Nephron progenitor cell (in vitro differentiated cells): ENCODE measurements at regions not wholly inside any gene's neighbourhood (a gene's known extent, or its start where the extent isn't known, plus 50 kb on each side); places are given as distances from the start of the nearest gene placed in this dataset.
A peak's percentile ranks its signal among the peaks of the same experiment; 100 is the strongest.

Experiments
- DNase-seq: peaks from one replicate; pipeline ENCODE4 v3.0.0; 2021
- H3K27ac Mint-ChIP-seq: 2 replicates; pipeline ENCODE4 v1.8.0; 2021; ENCODE audit warnings: mild to moderate bottlenecking, moderate library complexity, mixed read lengths
- H3K27me3 Mint-ChIP-seq: 2 replicates; pipeline ENCODE4 v1.8.0; 2021; ENCODE audit warnings: mild to moderate bottlenecking, low read depth, mixed read lengths; ENCODE audit not compliant: poor library complexity
- H3K36me3 Mint-ChIP-seq: 2 replicates; pipeline ENCODE4 v1.8.0; 2021; ENCODE audit warnings: low read depth, mixed read lengths
- H3K4me1 Mint-ChIP-seq: 2 replicates; pipeline ENCODE4 v1.8.0; 2021; ENCODE audit warnings: mixed read lengths
- H3K4me3 Mint-ChIP-seq: 2 replicates; pipeline ENCODE4 v1.8.0; 2021; ENCODE audit warnings: mild to moderate bottlenecking, moderate library complexity, mixed read lengths
- H3K9me3 Mint-ChIP-seq: 2 replicates; pipeline ENCODE4 v1.8.0; 2021; ENCODE audit warnings: mild to moderate bottlenecking, moderate library complexity, mixed read lengths
- TF ChIP-seq, protein P1 (sequence below): fragments of 200-600 bp; sonication (generic); IDR thresholded peaks from 2 replicates; pipeline ENCODE4 v1.5.0; 2021; ENCODE audit warnings: antibody characterized with exemption

DNA sequence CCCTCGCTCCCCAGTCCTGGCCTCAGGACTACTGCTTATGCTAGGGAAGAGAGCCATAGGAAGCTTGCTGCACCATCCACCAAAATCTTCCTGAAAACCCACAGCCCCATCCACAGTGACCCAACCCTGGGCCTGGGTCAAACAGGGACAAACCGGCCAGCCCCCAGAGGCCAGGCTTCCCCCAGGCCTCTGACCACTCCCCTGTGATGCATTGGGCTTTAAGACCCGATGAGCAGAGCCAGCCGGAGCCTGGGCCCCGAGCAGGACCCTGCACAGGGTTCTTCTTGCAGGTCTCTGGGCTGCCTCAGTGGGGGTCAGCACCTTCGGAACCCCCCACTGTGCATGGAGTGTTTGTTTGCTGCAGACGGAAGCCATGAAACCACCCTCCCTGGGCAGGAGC is 583.7 kb downstream of the BRD1 start:
- no peak overlapping the region for H3K27ac Mint-ChIP-seq
- TF ChIP-seq, protein P1, sequence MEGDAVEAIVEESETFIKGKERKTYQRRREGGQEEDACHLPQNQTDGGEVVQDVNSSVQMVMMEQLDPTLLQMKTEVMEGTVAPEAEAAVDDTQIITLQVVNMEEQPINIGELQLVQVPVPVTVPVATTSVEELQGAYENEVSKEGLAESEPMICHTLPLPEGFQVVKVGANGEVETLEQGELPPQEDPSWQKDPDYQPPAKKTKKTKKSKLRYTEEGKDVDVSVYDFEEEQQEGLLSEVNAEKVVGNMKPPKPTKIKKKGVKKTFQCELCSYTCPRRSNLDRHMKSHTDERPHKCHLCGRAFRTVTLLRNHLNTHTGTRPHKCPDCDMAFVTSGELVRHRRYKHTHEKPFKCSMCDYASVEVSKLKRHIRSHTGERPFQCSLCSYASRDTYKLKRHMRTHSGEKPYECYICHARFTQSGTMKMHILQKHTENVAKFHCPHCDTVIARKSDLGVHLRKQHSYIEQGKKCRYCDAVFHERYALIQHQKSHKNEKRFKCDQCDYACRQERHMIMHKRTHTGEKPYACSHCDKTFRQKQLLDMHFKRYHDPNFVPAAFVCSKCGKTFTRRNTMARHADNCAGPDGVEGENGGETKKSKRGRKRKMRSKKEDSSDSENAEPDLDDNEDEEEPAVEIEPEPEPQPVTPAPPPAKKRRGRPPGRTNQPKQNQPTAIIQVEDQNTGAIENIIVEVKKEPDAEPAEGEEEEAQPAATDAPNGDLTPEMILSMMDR: no peak
- peaks cover 6% of the 10 kb centered on the region for H3K9me3 Mint-ChIP-seq
- no peaks in the 10 kb centered on the region for H3K36me3 Mint-ChIP-seq
- H3K27me3 Mint-ChIP-seq: peaks cover 16% of the 10 kb centered on the region
- no peak for DNase-seq
- no peak overlapping the region for H3K4me3 Mint-ChIP-seq
- no peaks in the 10 kb centered on the region for H3K4me1 Mint-ChIP-seq

DNA sequence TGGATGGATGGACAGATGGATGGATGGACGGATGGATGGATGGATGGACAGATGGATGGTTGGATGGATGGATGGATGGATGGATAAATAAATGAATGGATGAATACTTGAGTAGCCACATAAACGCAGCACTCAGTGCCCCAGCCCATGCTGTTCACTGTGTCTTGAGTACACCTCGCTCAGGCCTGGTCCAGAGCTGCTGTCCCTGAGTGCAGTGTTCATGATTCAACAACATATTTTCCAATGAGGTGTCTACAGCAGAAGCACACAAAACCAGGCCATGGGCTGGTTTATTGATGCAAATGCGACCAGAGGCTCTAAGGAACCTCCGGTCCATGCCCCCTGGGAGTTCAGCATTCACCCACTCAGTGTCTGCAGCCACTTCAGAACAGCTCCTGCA is 584.3 kb downstream of the BRD1 start:
- TF ChIP-seq, protein P1: no peak
- Mint-ChIP-seq H3K27me3 (peaks cover 16% of the 10 kb centered on the region), H3K27ac (no peak overlapping the region), H3K9me3 (peaks cover 6% of the 10 kb centered on the region), H3K4me1 (no peaks in the 10 kb centered on the region), H3K4me3 (no peak overlapping the region), H3K36me3 (no peaks in the 10 kb centered on the region)
- no peak for DNase-seq

DNA sequence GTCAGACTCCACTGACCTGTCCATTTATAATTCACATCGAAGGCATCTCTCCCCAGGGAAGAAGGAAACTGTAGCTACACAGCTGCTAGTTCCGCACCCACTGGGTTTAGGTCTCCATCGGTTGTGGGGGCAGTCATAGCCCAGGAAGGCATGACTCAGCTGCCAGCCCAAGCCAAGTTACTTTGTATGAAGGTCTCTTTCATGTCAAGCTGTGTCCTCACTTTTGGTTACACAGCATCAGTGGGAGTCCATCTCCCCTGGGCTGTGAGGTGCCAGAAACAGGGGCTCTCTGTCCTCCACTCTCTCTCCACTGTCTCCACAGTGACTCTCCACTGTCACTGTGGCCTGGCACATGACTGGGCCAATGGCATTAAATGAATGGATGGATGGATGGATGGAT is 585.2 kb downstream of the BRD1 start:
- no peak overlapping the region for H3K27ac Mint-ChIP-seq
- H3K27me3 Mint-ChIP-seq: peaks cover 16% of the 10 kb centered on the region
- peaks cover 6% of the 10 kb centered on the region for H3K9me3 Mint-ChIP-seq
- DNase-seq: no peak
- TF ChIP-seq, protein P1: no peak
- no peaks in the 10 kb centered on the region for H3K36me3 Mint-ChIP-seq
- H3K4me1 Mint-ChIP-seq: no peaks in the 10 kb centered on the region
- no peak overlapping the region for H3K4me3 Mint-ChIP-seq

DNA sequence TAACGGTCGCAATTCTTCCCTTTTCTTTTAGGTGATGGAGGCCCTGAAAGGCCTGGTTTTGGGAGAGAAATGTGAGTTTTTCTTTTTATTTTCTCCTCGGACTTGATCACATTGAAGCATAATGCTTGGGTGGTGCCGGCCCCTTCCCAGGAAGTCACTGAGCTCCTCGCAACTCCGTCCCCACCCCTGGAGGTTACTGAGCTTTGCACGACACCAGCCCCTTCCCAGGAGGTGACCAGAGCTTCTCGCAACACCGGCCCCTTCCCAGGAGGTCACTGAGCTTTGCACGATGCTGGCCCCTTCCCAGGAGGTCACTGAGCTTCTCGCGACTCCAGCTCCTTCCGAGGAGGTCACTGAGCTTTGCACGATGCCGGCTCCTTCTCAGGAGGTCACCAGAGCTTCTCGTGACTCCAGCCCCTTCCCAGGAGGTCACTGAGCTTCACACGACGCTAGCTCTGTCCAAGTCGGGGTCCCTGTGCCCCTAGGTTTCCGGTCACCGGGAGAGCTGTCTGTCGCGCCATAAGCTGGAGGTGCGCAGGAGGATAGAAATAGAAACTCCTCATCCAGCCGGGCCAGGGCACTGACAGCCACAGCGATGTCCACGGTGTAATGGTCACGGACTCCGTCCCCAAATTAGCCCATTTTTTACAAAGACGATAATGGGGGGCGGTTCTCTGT is 586.4 kb downstream of the BRD1 start:
- H3K27me3 Mint-ChIP-seq: peaks cover 16% of the 10 kb centered on the region
- no peak for DNase-seq
- peak overlapping the region; percentile 14 for H3K27ac Mint-ChIP-seq
- peaks cover 6% of the 10 kb centered on the region for H3K9me3 Mint-ChIP-seq
- TF ChIP-seq, protein P1: no peak
- H3K36me3 Mint-ChIP-seq: no peaks in the 10 kb centered on the region
- no peaks in the 10 kb centered on the region for H3K4me1 Mint-ChIP-seq
- no peak overlapping the region for H3K4me3 Mint-ChIP-seq

DNA sequence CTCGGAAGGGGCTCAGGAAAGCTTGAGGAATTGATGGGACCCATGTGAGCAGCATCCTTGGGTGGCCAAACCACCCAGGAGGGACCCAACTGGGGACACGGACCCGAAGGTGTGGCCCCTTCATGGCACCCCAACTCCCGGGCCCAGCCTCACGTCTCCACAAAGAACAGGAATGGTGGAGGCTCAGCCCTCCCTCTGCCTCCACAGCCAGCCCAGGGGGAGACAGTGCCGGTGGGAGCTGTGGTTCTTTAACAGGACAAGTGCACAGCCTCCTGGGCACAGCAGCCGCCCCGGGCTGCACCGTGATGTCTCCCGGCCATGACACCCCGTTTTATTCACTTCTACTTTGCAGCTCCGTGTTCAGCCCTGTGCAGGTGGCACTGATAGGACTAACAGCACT is 587.2 kb downstream of the BRD1 start:
- no peak for DNase-seq
- H3K27ac Mint-ChIP-seq: no peak overlapping the region
- H3K4me1 Mint-ChIP-seq: no peaks in the 10 kb centered on the region
- H3K4me3 Mint-ChIP-seq: no peak overlapping the region
- peaks cover 6% of the 10 kb centered on the region for H3K9me3 Mint-ChIP-seq
- H3K36me3 Mint-ChIP-seq: no peaks in the 10 kb centered on the region
- peaks cover 18% of the 10 kb centered on the region for H3K27me3 Mint-ChIP-seq
- TF ChIP-seq, protein P1: no peak

DNA sequence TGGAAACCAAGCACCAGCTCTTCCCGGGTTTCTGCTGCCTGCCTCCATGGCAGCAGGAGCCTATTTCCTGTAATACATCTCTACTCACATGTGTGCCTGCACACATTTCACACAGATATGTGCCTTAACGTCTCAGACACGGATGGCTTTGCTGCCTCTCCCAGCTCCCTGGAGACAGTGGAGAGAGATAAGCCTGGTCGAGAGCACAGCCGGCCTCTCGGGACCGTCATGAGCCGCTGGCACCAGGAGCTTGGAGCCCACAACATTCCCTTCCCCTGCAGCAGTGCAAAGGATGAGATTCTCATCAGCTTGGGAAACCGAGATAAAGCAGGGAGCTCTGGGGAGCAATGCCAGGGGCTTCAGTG is 587.7 kb downstream of the BRD1 start:
- peaks cover 17% of the 10 kb centered on the region for H3K27me3 Mint-ChIP-seq
- H3K4me1 Mint-ChIP-seq: no peaks in the 10 kb centered on the region
- no peaks in the 10 kb centered on the region for H3K36me3 Mint-ChIP-seq
- H3K4me3 Mint-ChIP-seq: no peak overlapping the region
- H3K9me3 Mint-ChIP-seq: peaks cover 6% of the 10 kb centered on the region
- no peak for DNase-seq
- TF ChIP-seq, protein P1: no peak
- no peak overlapping the region for H3K27ac Mint-ChIP-seq
